Sigmoid colon (tissue), 6 donors: ENCODE measurements at regions not wholly inside any gene's neighbourhood (a gene's known extent, or its start where the extent isn't known, plus 50 kb on each side); places are given as distances from the start of the nearest gene placed in this dataset.

Experiments
- DNase-seq: peaks from one replicate; pipeline ENCODE4 v3.0.0-alpha.2; 2019
- H3K27ac ChIP-seq, 4 donors: fragments of 200-600 bp; sonication (generic); one replicate each; pipeline ENCODE4 v1.5.1; 2016 to 2019; ENCODE audit warnings: mild to moderate bottlenecking in 1 of 4
- H3K27me3 ChIP-seq, 3 donors: fragments of 200-600 bp; sonication (generic); one replicate each; pipeline ENCODE4 v1.5.1; 2019; ENCODE audit warnings: mild to moderate bottlenecking in 1 of 3
- H3K36me3 ChIP-seq, 4 donors: fragments of 200-600 bp; sonication (generic); one replicate each; pipeline ENCODE4 v1.5.1; 2016 to 2019
- H3K4me1 ChIP-seq, 4 donors: fragments of 200-600 bp; sonication (generic); one replicate each; pipeline ENCODE4 v1.5.1; 2017 to 2019
- H3K4me3 ChIP-seq, 4 donors: fragments of 200-600 bp; sonication (generic); one replicate each; pipeline ENCODE4 v1.5.1; 2017 to 2019; ENCODE audit warnings: mild to moderate bottlenecking in 2 of 4, moderate library complexity in 1 of 4
- H3K9me3 ChIP-seq, 4 donors: fragments of 200-600 bp in 3 of 4; sonication (generic) in 3 of 4; one replicate each; pipeline versions ENCODE4 v1.5.1 to v1.6.1; 2013 to 2019
- EP300 ChIP-seq, 4 donors: sonication (generic); formaldehyde crosslinking; IDR thresholded peaks; one replicate each; pipeline ENCODE4 v1.6.1; 2017; ENCODE audit warnings: antibody characterized with exemption in 4 of 4
- POLR2A ChIP-seq, 2 donors: fragments of 450-650 bp; IDR thresholded peaks; one replicate each; pipeline ENCODE4 v1.6.1; 2016; ENCODE audit warnings: antibody characterized with exemption in 2 of 2, mild to moderate bottlenecking in 2 of 2, moderate library complexity in 2 of 2
- POLR2AphosphoS5 ChIP-seq, 4 donors: sonication (generic); formaldehyde crosslinking; IDR thresholded peaks; one replicate each; pipeline ENCODE4 v1.6.1; 2017; ENCODE audit warnings: antibody characterized with exemption in 4 of 4
- WGBS, 2 donors: extraction: QIAGEN DNeasy Blood & Tissue Kit; methylation state at CpG; one replicate each; pipeline ENCODE4 v1.1.7; 2013; 5-methylcytosine and 5-hydroxymethylcytosine counted together
- intact Hi-C: fragments of 100-400 bp; cut with DNase I; formaldehyde crosslinking; loops from one replicate; pipeline ENCODE4 v1.15.1; 2023
- TF ChIP-seq, protein P1 (sequence below), 4 experiments: fragments of 450-650 bp in 3 of 4; fragments of 200-600 bp in 1 of 4; IDR thresholded peaks; one replicate each; pipeline ENCODE4 v1.5.1; 2016 to 2019; ENCODE audit warnings: antibody characterized with exemption in 4 of 4, mild to moderate bottlenecking in 3 of 4, moderate library complexity in 2 of 4
- donor health status: healthy with polysubstance abuse.
- donor health status: healthy.

DNA sequence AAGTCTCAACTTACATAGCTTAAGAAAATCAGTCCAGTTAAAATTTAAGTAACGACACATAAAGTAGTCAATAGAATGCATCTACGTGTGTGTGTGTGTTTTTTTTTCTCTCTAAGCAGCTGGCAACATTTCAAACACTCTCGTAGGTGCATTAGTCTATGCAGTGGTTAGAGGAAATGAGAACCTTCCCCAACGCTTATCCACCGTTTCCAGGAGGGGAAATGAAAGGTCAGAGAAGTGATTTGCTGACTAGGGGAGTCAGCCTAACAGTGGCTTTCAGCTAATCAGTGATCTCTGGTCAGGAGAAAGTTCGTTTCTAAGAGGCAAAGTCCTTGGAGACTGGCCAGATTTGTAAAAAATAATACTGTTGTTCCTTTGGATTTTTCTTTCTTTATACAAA lies 806.6 kb downstream of the C6orf118 start:
- no peak overlapping the region for H3K27ac ChIP-seq
- no peaks in the 10 kb centered on the region for H3K27me3 ChIP-seq
- DNase-seq: no peak
- H3K9me3 ChIP-seq: peaks cover 0 to 7% (median 0%) of the 10 kb centered on the region in 4 donors
- 21 to 46% methylated on average over 6 of the region's 6 CpGs for WGBS, 2 donors
- no peaks in the 10 kb centered on the region for H3K4me1 ChIP-seq
- no peaks in the 10 kb centered on the region for H3K36me3 ChIP-seq
- TF ChIP-seq POLR2AphosphoS5 (IDR thresholded peaks at IDR 0.05) (no peak), EP300 (IDR thresholded peaks at IDR 0.05) (no peak), POLR2A (IDR thresholded peaks at IDR 0.05) (no peak)
- TF ChIP-seq, protein P1, sequence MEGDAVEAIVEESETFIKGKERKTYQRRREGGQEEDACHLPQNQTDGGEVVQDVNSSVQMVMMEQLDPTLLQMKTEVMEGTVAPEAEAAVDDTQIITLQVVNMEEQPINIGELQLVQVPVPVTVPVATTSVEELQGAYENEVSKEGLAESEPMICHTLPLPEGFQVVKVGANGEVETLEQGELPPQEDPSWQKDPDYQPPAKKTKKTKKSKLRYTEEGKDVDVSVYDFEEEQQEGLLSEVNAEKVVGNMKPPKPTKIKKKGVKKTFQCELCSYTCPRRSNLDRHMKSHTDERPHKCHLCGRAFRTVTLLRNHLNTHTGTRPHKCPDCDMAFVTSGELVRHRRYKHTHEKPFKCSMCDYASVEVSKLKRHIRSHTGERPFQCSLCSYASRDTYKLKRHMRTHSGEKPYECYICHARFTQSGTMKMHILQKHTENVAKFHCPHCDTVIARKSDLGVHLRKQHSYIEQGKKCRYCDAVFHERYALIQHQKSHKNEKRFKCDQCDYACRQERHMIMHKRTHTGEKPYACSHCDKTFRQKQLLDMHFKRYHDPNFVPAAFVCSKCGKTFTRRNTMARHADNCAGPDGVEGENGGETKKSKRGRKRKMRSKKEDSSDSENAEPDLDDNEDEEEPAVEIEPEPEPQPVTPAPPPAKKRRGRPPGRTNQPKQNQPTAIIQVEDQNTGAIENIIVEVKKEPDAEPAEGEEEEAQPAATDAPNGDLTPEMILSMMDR (IDR thresholded peaks at IDR 0.05): no peak
- intact Hi-C loops: no loop called here
- H3K4me3 ChIP-seq: no peak overlapping the region

DNA sequence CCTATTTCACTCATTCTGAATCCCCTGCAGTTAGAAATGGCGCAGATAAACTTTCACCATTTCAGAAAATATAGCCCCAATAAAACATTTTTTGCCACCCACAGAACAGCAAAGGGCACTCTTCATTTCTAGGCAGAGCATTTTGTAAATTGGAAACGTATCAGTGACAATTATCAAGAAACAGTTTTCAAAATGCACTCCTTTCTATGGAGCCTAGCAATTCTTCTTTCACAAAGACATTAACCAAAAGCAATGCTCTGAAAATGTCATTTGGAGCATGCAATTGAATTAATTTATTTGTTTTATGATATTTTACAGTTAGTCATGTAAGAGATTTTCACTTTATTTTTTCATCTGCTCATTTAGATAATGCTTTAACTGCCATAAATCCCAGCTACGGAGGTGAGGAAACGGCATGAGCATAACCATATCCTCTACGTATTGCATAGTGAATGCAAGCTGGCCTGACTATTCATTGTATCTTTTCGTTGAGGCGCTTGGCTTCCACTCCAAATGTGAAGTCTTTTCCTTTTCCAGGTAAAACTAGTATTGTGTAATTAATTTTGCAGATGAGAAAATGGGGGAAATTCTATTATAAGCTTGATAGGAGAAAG lies 813.4 kb downstream of the C6orf118 start:
- H3K4me3 ChIP-seq: no peak overlapping the region
- intact Hi-C loops: no loop called here
- H3K27me3 ChIP-seq: no peaks in the 10 kb centered on the region
- WGBS, 2 donors: 83 to 86% methylated on average over 7 of the region's 7 CpGs
- H3K4me1 ChIP-seq: no peaks in the 10 kb centered on the region
- peaks cover 0 to 5% (median 0%) of the 10 kb centered on the region in 4 donors for H3K9me3 ChIP-seq
- no peak for TF ChIP-seq POLR2AphosphoS5 (IDR thresholded peaks at IDR 0.05)
- TF ChIP-seq EP300 (IDR thresholded peaks at IDR 0.05): no peak
- TF ChIP-seq, protein P1 (IDR thresholded peaks at IDR 0.05): no peak
- TF ChIP-seq POLR2A (IDR thresholded peaks at IDR 0.05): no peak
- no peak for DNase-seq
- H3K36me3 ChIP-seq: no peaks in the 10 kb centered on the region
- H3K27ac ChIP-seq: no peak overlapping the region

DNA sequence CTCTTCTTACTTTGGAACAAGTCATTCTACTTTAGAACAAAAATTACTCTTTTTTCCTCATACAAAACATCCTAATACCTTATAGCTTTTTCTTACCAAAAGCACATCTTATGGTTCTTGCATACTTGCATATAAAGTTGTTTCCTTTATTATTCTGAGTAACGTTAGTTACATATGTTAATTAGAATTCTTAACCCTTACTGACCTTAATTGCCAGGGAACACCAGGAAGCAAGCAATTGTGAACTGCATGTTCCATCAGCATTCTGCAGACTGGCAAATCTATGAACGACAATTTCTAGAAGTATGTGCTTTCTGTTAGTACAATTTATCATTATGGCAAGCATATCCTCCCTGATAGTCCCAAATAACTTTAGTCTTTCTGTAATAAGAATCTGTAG lies 831.0 kb downstream of the C6orf118 start:
- Histone ChIP-seq H3K36me3 (no peaks in the 10 kb centered on the region), H3K27me3 (no peaks in the 10 kb centered on the region), H3K9me3 (no peaks in the 10 kb centered on the region), H3K4me1 (no peaks in the 10 kb centered on the region), H3K27ac (no peak overlapping the region), H3K4me3 (no peak overlapping the region)
- intact Hi-C loops: no loop called here
- DNase-seq: no peak
- no peak for TF ChIP-seq POLR2AphosphoS5 (IDR thresholded peaks at IDR 0.05)
- TF ChIP-seq, protein P1 (IDR thresholded peaks at IDR 0.05): no peak
- no peak for TF ChIP-seq EP300 (IDR thresholded peaks at IDR 0.05)
- no peak for TF ChIP-seq POLR2A (IDR thresholded peaks at IDR 0.05)
- 11 to 14% methylated on average over 2 of the region's 2 CpGs for WGBS, 2 donors

DNA sequence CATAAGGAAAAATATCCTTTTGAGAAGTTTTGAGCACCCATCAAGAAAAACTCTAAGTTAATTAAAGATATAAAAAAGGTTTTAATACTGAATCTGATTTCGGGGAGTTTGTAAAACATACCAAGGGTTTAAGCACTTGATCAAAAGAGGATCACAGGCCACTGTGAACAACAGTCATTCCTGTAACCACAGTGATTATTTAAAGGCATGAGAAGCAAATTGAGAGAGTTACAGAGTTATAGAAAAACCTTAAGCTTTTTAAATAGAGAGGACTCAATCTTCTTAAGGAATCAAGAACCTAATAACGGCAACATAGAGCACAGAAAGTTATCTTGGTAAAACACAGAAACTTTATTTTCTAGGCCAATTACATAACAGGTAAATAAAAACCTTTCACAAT lies 831.6 kb downstream of the C6orf118 start:
- WGBS, 2 donors: 66 to 76% methylated on average over 2 of the region's 2 CpGs
- no peak overlapping the region for H3K4me3 ChIP-seq
- TF ChIP-seq EP300 (IDR thresholded peaks at IDR 0.05): no peak
- TF ChIP-seq POLR2A (IDR thresholded peaks at IDR 0.05): no peak
- intact Hi-C loops: no loop called here
- no peaks in the 10 kb centered on the region for H3K27me3 ChIP-seq
- H3K36me3 ChIP-seq: no peaks in the 10 kb centered on the region
- no peaks in the 10 kb centered on the region for H3K4me1 ChIP-seq
- no peaks in the 10 kb centered on the region for H3K9me3 ChIP-seq
- H3K27ac ChIP-seq: no peak overlapping the region
- DNase-seq: no peak

DNA sequence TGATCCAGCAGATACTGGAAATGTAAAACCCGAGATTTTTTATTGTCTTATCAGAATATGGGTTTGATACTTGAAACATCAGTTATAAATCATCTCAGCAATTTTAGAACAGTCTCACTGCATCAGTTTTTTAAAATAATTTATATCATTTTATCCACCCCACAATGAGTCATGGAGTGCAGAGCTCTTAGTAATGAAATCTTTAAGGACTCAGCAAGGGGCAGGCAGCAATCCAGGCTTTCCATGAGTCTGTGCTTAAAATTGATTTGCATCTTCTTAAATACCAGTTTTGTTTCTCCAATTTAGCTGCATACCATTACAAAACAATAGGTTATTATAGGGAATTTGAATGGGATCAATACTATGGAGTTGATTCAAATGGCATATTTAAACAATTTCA lies 832.3 kb downstream of the C6orf118 start:
- DNase-seq: no peak
- TF ChIP-seq, protein P1 (IDR thresholded peaks at IDR 0.05): no peak
- no peak for TF ChIP-seq POLR2AphosphoS5 (IDR thresholded peaks at IDR 0.05)
- no peak for TF ChIP-seq POLR2A (IDR thresholded peaks at IDR 0.05)
- TF ChIP-seq EP300 (IDR thresholded peaks at IDR 0.05): no peak
- H3K4me3 ChIP-seq: no peak overlapping the region
- no peaks in the 10 kb centered on the region for H3K4me1 ChIP-seq
- H3K27ac ChIP-seq: no peak overlapping the region
- 55 to 66% methylated on average over 1 of the region's 1 CpG for WGBS, 2 donors
- intact Hi-C loops: no loop called here
- no peaks in the 10 kb centered on the region for H3K27me3 ChIP-seq
- no peaks in the 10 kb centered on the region for H3K36me3 ChIP-seq
- no peaks in the 10 kb centered on the region for H3K9me3 ChIP-seq
